NB4 (cell line): ENCODE measurements at regions not wholly inside any gene's neighbourhood (a gene's known extent, or its start where the extent isn't known, plus 50 kb on each side); places are given as distances from the start of the nearest gene placed in this dataset.

ENCODE experiments used
- CTCF ChIP-seq: IDR thresholded peaks from one replicate; pipeline ENCODE4 v1.5.1; 2012; ENCODE audit warnings: low read depth, low read length
- MAX ChIP-seq: IDR thresholded peaks from 2 replicates; pipeline ENCODE4 v1.6.1; 2011; ENCODE audit warnings: low read depth, low read length
- POLR2A ChIP-seq: IDR thresholded peaks from 2 replicates; pipeline ENCODE4 v1.6.1; 2011; ENCODE audit warnings: mild to moderate bottlenecking; ENCODE audit not compliant: insufficient read length; ENCODE audit errors: extremely low read depth

DNA sequence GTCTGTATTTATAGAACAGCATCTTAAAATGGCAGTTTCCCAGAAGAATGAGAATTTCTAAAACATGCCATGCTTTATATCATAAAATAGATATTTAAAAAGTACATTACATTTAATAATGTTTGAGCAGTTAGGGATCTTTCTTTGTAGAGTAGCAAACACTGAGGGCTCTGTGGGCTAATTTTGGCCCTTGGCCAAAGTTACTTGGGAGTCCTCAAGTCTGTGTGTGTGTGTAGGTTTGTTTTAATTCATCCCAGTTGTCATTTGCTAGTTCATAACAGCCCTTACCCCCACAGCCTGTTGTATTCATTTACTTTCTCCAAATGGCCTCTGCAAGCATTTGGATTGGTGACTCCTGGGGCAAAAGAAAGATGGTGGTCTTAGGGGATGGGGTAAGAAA is 576.4 kb upstream of the SGCD start:
- TF ChIP-seq CTCF (no peak), POLR2A (no peak), MAX (no peak)
